ENCODE measurements at regions not wholly inside any gene's neighbourhood (a gene's known extent, or its start where the extent isn't known, plus 50 kb on each side); places are given as distances from the start of the nearest gene placed in this dataset.

GRCh38 chr12:43115441-43116160, 436.4 kb downstream of the ADAMTS20 start:
- no peak for TF ChIP-seq CTCF (conservative IDR thresholded peaks at IDR 0.05; ENCODE audit: low read length)
- no peak for TF ChIP-seq EZH2phosphoT487 (IDR thresholded peaks at IDR 0.05; ENCODE audit: borderline replicate concordance)
